A549 (cell line): ENCODE measurements at regions not wholly inside any gene's neighbourhood (a gene's known extent, or its start where the extent isn't known, plus 50 kb on each side); places are given as distances from the start of the nearest gene placed in this dataset.

ENCODE experiments used
- CEBPB ChIP-seq, 2 experiments: fragments of >200 bp in 1 of 2; sonication (Bioruptor Twin) in 1 of 2; formaldehyde crosslinking in 1 of 2; IDR thresholded peaks; 2 replicates each; pipeline ENCODE4 v1.6.1; 2012 to 2016
- CHD2 ChIP-seq: fragments of 150-350 bp; IDR thresholded peaks from 2 replicates; pipeline ENCODE4 v1.6.1; 2014; ENCODE audit warnings: low read length; ENCODE audit not compliant: partially characterized antibody
- CTCF ChIP-seq: fragments of >200 bp; sonication (Bioruptor Twin); formaldehyde crosslinking; IDR thresholded peaks from 3 replicates; pipeline ENCODE4 v1.5.1; 2016
- EP300 ChIP-seq, 2 experiments: fragments of >200 bp; sonication (Bioruptor Twin); formaldehyde crosslinking; IDR thresholded peaks; 2 replicates in 1 of 2; 3 replicates in 1 of 2; pipeline ENCODE4 v1.6.1; 2016 to 2017
- JUNB ChIP-seq: fragments of >200 bp; sonication (Bioruptor Twin); formaldehyde crosslinking; IDR thresholded peaks from 2 replicates; pipeline ENCODE4 v1.6.1; 2016
- POLR2A ChIP-seq: IDR thresholded peaks from 2 replicates; pipeline ENCODE4 v1.6.1; 2012; ENCODE audit warnings: mild to moderate bottlenecking, low read length
- RARB ChIP-seq: fragments of 250-450 bp; sonication (Bioruptor Pico); IDR thresholded peaks from 2 replicates; pipeline ENCODE4 v1.8.0; 2021; ENCODE audit warnings: mild to moderate bottlenecking, moderate library complexity
- REST ChIP-seq: fragments of 200-600 bp; sonication (generic); IDR thresholded peaks from 2 replicates; pipeline ENCODE4 v1.6.1; 2016; ENCODE audit warnings: antibody characterized with exemption, mild to moderate bottlenecking, moderate library complexity

GRCh38 chr14:99067927-99068326, 204.1 kb downstream of the BCL11B start:
- no peak for TF ChIP-seq EP300 (IDR thresholded peaks at IDR 0.05)
- TF ChIP-seq CHD2 = no peak
- TF ChIP-seq POLR2A = no peak
- no peak for TF ChIP-seq JUNB
- TF ChIP-seq REST = no peak
- no peak for TF ChIP-seq CEBPB (IDR thresholded peaks at IDR 0.05)
- no peak for TF ChIP-seq CTCF
- TF ChIP-seq RARB (CRISPR knock-in tag) = no peak
